Stomach (tissue), 4 donors: ENCODE measurements at regions not wholly inside any gene's neighbourhood (a gene's known extent, or its start where the extent isn't known, plus 50 kb on each side); places are given as distances from the start of the nearest gene placed in this dataset.

Source experiments
- CTCF ChIP-seq, 7 experiments: fragments of 450-650 bp in 4 of 7; fragments of 200-600 bp in 3 of 7; sonication (generic) in 3 of 7; IDR thresholded peaks; one replicate each; pipeline ENCODE4 v1.5.1; 2016 to 2019; ENCODE audit warnings: antibody characterized with exemption in 7 of 7, control low read depth in 2 of 7, mild to moderate bottlenecking in 1 of 7
- POLR2AphosphoS5 ChIP-seq, 3 donors: sonication (generic); formaldehyde crosslinking; IDR thresholded peaks; one replicate each; pipeline ENCODE4 v1.6.1; 2016; ENCODE audit warnings: antibody characterized with exemption in 3 of 3

GRCh38 chr20:24360531-24360930, 108.9 kb upstream of the SYNDIG1 start:
- TF ChIP-seq CTCF (IDR thresholded peaks at IDR 0.05) = no peak
- no peak for TF ChIP-seq POLR2AphosphoS5 (IDR thresholded peaks at IDR 0.05)
